ENCODE measurements at regions not wholly inside any gene's neighbourhood (a gene's known extent, or its start where the extent isn't known, plus 50 kb on each side); places are given as distances from the start of the nearest gene placed in this dataset.

GRCh38 chr2:223262946-223263345 is 211.0 kb downstream of the KCNE4 start:
- no peak overlapping the region for H3K4me3 ChIP-seq (ENCODE audit: low read depth, low read length)
- DNase-seq (ENCODE audit: low read depth): no peak
- TF ChIP-seq, protein P1, sequence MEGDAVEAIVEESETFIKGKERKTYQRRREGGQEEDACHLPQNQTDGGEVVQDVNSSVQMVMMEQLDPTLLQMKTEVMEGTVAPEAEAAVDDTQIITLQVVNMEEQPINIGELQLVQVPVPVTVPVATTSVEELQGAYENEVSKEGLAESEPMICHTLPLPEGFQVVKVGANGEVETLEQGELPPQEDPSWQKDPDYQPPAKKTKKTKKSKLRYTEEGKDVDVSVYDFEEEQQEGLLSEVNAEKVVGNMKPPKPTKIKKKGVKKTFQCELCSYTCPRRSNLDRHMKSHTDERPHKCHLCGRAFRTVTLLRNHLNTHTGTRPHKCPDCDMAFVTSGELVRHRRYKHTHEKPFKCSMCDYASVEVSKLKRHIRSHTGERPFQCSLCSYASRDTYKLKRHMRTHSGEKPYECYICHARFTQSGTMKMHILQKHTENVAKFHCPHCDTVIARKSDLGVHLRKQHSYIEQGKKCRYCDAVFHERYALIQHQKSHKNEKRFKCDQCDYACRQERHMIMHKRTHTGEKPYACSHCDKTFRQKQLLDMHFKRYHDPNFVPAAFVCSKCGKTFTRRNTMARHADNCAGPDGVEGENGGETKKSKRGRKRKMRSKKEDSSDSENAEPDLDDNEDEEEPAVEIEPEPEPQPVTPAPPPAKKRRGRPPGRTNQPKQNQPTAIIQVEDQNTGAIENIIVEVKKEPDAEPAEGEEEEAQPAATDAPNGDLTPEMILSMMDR (IDR thresholded peaks at IDR 0.05; ENCODE audit: low read depth, low read length, missing control alignments): no peak

DNA sequence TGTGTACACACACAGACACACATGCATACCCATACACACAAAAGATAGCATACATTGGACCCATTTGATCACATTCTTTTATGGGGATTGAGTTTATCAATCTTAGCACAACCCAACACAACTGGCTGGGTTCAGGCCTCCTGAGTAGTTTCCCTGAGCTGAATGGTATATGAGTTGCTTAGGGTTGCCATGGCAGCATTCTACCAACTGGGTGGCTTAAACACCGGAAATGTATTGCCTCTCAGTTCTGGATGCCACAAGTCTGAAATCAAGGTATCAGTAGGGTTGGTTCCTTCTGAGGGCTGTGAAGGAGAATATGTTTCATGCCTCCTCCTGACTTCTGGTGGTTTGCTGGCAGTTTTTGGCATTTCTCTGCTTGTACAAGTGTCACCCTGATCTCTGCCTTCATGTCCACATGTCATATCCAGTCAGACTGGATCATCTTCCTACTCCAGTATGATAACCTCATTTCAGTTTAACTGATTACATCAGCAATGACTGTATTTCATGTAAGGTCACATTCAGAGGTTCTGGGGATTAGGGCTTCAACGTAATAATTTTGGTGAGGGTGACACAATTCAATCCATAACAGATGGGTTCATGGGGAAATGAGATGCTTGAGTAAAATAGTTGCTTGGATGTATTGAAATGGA is 212.7 kb downstream of the KCNE4 start:
- TF ChIP-seq, protein P1 (IDR thresholded peaks at IDR 0.05; ENCODE audit: low read depth, low read length, missing control alignments): no peak
- H3K4me3 ChIP-seq (ENCODE audit: low read depth, low read length): no peak overlapping the region
- DNase-seq (ENCODE audit: low read depth): no peak

- H3K4me3 ChIP-seq (ENCODE audit: low read depth, low read length): no peak overlapping the region
- TF ChIP-seq, protein P1 (IDR thresholded peaks at IDR 0.05; ENCODE audit: low read depth, low read length, missing control alignments): no peak
- no peak for DNase-seq (ENCODE audit: low read depth)
Measured at GRCh38 chr2:223267160-223267951, 215.4 kb downstream of the KCNE4 start.

GRCh38 chr2:223269386-223269785 is 217.4 kb downstream of the KCNE4 start:
- TF ChIP-seq, protein P1 (IDR thresholded peaks at IDR 0.05; ENCODE audit: low read depth, low read length, missing control alignments): no peak
- H3K4me3 ChIP-seq (ENCODE audit: low read depth, low read length): no peak overlapping the region
- no peak for DNase-seq (ENCODE audit: low read depth)

GRCh38 chr2:223270548-223270947 is 218.6 kb downstream of the KCNE4 start:
- H3K4me3 ChIP-seq (ENCODE audit: low read depth, low read length): no peak overlapping the region
- no peak for DNase-seq (ENCODE audit: low read depth)
- TF ChIP-seq, protein P1 (IDR thresholded peaks at IDR 0.05; ENCODE audit: low read depth, low read length, missing control alignments): no peak

DNA sequence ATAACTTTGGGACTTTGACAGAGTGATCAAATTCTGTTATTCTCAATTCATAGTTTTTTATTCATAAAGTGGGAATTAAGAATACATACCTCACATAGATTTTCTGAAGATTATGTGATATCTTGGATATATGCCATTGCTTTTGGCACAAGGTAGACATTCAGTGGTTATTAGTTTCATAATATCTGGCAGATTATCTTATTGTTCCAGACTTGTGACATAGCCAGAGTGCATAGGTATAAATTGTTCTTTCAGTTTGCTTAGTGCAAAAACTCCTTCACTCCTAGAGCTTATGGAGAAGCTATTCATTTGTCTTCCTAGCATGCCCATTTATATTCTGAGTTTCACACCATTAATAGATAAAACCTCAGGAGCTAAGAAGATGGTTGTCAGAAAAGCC is 222.0 kb downstream of the KCNE4 start:
- no peak for DNase-seq (ENCODE audit: low read depth)

More for the DNA sequence above, 222.0 kb downstream of the KCNE4 start:
- TF ChIP-seq, protein P1 (IDR thresholded peaks at IDR 0.05; ENCODE audit: low read depth, low read length, missing control alignments): no peak
- no peak overlapping the region for H3K4me3 ChIP-seq (ENCODE audit: low read depth, low read length)

Measured in GM12864 (cell line).